Neural cell (in vitro differentiated cells): ENCODE measurements at regions not wholly inside any gene's neighbourhood (a gene's known extent, or its start where the extent isn't known, plus 50 kb on each side); places are given as distances from the start of the nearest gene placed in this dataset.

Source experiments
- CTCF ChIP-seq: fragments of 450-650 bp; IDR thresholded peaks from 2 replicates; pipeline ENCODE4 v1.5.1; 2014; ENCODE audit warnings: antibody characterized with exemption, mild to moderate bottlenecking, moderate library complexity; ENCODE audit not compliant: poor library complexity, severe bottlenecking
- EP300 ChIP-seq: fragments of 450-650 bp; conservative IDR thresholded peaks from 2 replicates; pipeline ENCODE4 v1.6.1; 2014; ENCODE audit warnings: antibody characterized with exemption, mild to moderate bottlenecking, moderate library complexity; ENCODE audit not compliant: poor library complexity, severe bottlenecking
- EZH2 ChIP-seq: fragments of 200-600, 300-800 bp; shearing (Covaris generic), sonication (generic); IDR thresholded peaks from 2 replicates; pipeline ENCODE4 v1.6.1; 2014; ENCODE audit warnings: antibody characterized with exemption, low read length, borderline replicate concordance, mild to moderate bottlenecking; ENCODE audit not compliant: insufficient read depth, poor library complexity, severe bottlenecking
- POLR2AphosphoS5 ChIP-seq: IDR thresholded peaks from 2 replicates; pipeline ENCODE4 v1.6.1; 2012
- RAD21 ChIP-seq: fragments of 450-650 bp; conservative IDR thresholded peaks from 2 replicates; pipeline ENCODE4 v1.6.1; 2014; ENCODE audit warnings: antibody characterized with exemption, mild to moderate bottlenecking, moderate library complexity
- REST ChIP-seq: IDR thresholded peaks from 2 replicates; pipeline ENCODE4 v1.6.1; 2012; ENCODE audit warnings: borderline replicate concordance
- TAF1 ChIP-seq: IDR thresholded peaks from 2 replicates; pipeline ENCODE4 v1.6.1; 2012; ENCODE audit warnings: low read depth

- TF ChIP-seq CTCF = no peak
- TF ChIP-seq TAF1 = no peak
- no peak for TF ChIP-seq EP300
- TF ChIP-seq RAD21 = no peak
- no peak for TF ChIP-seq REST
- TF ChIP-seq POLR2AphosphoS5 = no peak
- TF ChIP-seq EZH2 = no peak
These were observed 95.7 kb downstream of the SUCNR1 start for GRCh38 chr3:151969026-151969642.
